Prostate gland (tissue), 2 donors: ENCODE measurements at regions not wholly inside any gene's neighbourhood (a gene's known extent, or its start where the extent isn't known, plus 50 kb on each side); places are given as distances from the start of the nearest gene placed in this dataset.

Source experiments
- CTCF ChIP-seq, 4 experiments: fragments of 200-600 bp in 2 of 4; fragments of 450-650 bp in 2 of 4; sonication (generic) in 2 of 4; IDR thresholded peaks; 1 replicate in 3 of 4; 2 replicates in 1 of 4; pipeline ENCODE4 v1.5.1; 2016 to 2019; ENCODE audit warnings: antibody characterized with exemption in 4 of 4, mild to moderate bottlenecking in 2 of 4, moderate library complexity in 2 of 4
- POLR2AphosphoS5 ChIP-seq: sonication (generic); formaldehyde crosslinking; IDR thresholded peaks from one replicate; pipeline ENCODE4 v1.6.1; 2017; ENCODE audit warnings: antibody characterized with exemption

- no peak for TF ChIP-seq CTCF (IDR thresholded peaks at IDR 0.05)
- no peak for TF ChIP-seq POLR2AphosphoS5
Observed at GRCh38 chr3:11929531-11929930, 74.7 kb upstream of the SYN2 start.
